NCI-H82 (cell line): ENCODE measurements at regions not wholly inside any gene's neighbourhood (a gene's known extent, or its start where the extent isn't known, plus 50 kb on each side); places are given as distances from the start of the nearest gene placed in this dataset.
A peak's percentile ranks its signal among the peaks of the same experiment; 100 is the strongest.

Experiments
- DNase-seq: peaks from one replicate; lab custom pipeline; 2025; lab: John Stamatoyannopoulos, UW

- peak; percentile 72 for DNase-seq
Observed at GRCh38 chr4:152159773-152160172, 376.1 kb downstream of the FBXW7 start.

GRCh38 chr4:152158225-152158624 is 377.7 kb downstream of the FBXW7 start:
- no peak for DNase-seq

- no peak for DNase-seq
Observed at GRCh38 chr4:152157629-152158028, 378.3 kb downstream of the FBXW7 start.

GRCh38 chr4:152156442-152156841 is 379.4 kb downstream of the FBXW7 start:
- DNase-seq = no peak

- no peak for DNase-seq
Observed at GRCh38 chr4:152155070-152155469, 380.8 kb downstream of the FBXW7 start.

GRCh38 chr4:152154433-152154832 is 381.5 kb downstream of the FBXW7 start:
- no peak for DNase-seq

- no peak for DNase-seq
Observed at GRCh38 chr4:152153476-152154270, 382.2 kb downstream of the FBXW7 start.

GRCh38 chr4:152150214-152150613 is 385.7 kb downstream of the FBXW7 start:
- DNase-seq = no peak

- DNase-seq = no peak
Observed at GRCh38 chr4:152149745-152150144, 386.1 kb downstream of the FBXW7 start.

GRCh38 chr4:152148057-152148456 is 387.2 kb upstream of the GATB start:
- no peak for DNase-seq

- no peak for DNase-seq
Observed at GRCh38 chr4:152146244-152146643, 385.4 kb upstream of the GATB start.

- no peak for DNase-seq
Observed at GRCh38 chr4:152143806-152144205, 383.0 kb upstream of the GATB start.

GRCh38 chr4:152138451-152138850 is 377.6 kb upstream of the GATB start:
- peak; percentile 71 for DNase-seq

GRCh38 chr4:152132776-152133175 is 372.0 kb upstream of the GATB start:
- no peak for DNase-seq

- DNase-seq = no peak
Observed at GRCh38 chr4:152128356-152128755, 367.5 kb upstream of the GATB start.

GRCh38 chr4:152126238-152126637 is 365.4 kb upstream of the GATB start:
- DNase-seq = no peak

- peak; percentile 88 for DNase-seq
Observed at GRCh38 chr4:152118819-152119553, 358.2 kb upstream of the GATB start.

- peak; percentile 21 for DNase-seq
Observed at GRCh38 chr4:152117933-152118507, 357.2 kb upstream of the GATB start.

- peak; percentile 7 for DNase-seq
Observed at GRCh38 chr4:152117520-152117919, 356.7 kb upstream of the GATB start.

GRCh38 chr4:152117054-152117453 is 356.2 kb upstream of the GATB start:
- no peak for DNase-seq

GRCh38 chr4:152115794-152116193 is 355.0 kb upstream of the GATB start:
- DNase-seq = no peak

GRCh38 chr4:152115118-152115517 is 354.3 kb upstream of the GATB start:
- DNase-seq = no peak

GRCh38 chr4:152114562-152114961 is 353.8 kb upstream of the GATB start:
- DNase-seq = no peak
